Esophagus squamous epithelium (tissue), 5 donors: ENCODE measurements at regions not wholly inside any gene's neighbourhood (a gene's known extent, or its start where the extent isn't known, plus 50 kb on each side); places are given as distances from the start of the nearest gene placed in this dataset.

Experiments used
- DNase-seq: peaks from one replicate; lab custom pipeline; 2025; lab: John Stamatoyannopoulos, UW
- H3K27ac ChIP-seq, 4 donors: fragments of 200-600 bp; sonication (generic); one replicate each; pipeline ENCODE4 v1.5.1; 2016 to 2019; ENCODE audit warnings: mild to moderate bottlenecking in 1 of 4
- H3K27me3 ChIP-seq, 4 donors: fragments of 200-600 bp; sonication (generic); 1 replicate in 3 of 4; 2 replicates in 1 of 4; pipeline versions ENCODE4 v1.5.1 to v1.6.0; 2017 to 2021; ENCODE audit warnings: antibody characterized with exemption in 1 of 4
- H3K36me3 ChIP-seq, 3 donors: fragments of 200-600 bp; sonication (generic); one replicate each; pipeline ENCODE4 v1.5.1; 2016 to 2019
- H3K4me1 ChIP-seq, 3 donors: fragments of 200-600 bp; sonication (generic); one replicate each; pipeline ENCODE4 v1.5.1; 2017 to 2019
- H3K4me3 ChIP-seq, 4 donors: fragments of 200-600 bp; sonication (generic); 1 replicate in 3 of 4; 2 replicates in 1 of 4; pipeline ENCODE4 v1.5.1; 2016 to 2019; ENCODE audit warnings: mild to moderate bottlenecking in 2 of 4, moderate library complexity in 1 of 4
- H3K9me3 ChIP-seq, 3 donors: fragments of 200-600 bp; sonication (generic); one replicate each; pipeline ENCODE4 v1.5.1; 2016 to 2019
- POLR2A ChIP-seq, 4 donors: fragments of 450-650 bp; IDR thresholded peaks; one replicate each; pipeline ENCODE4 v1.6.1; 2017; ENCODE audit warnings: antibody characterized with exemption in 4 of 4, mild to moderate bottlenecking in 4 of 4, moderate library complexity in 3 of 4
- WGBS, 2 donors: methylation state at CpG; one replicate each; pipeline ENCODE4 v1.1.5; 2018; 5-methylcytosine and 5-hydroxymethylcytosine counted together
- intact Hi-C: fragments of 100-400 bp; cut with DNase I; formaldehyde crosslinking; loops from one replicate; pipeline ENCODE4 v1.15.0; 2022
- TF ChIP-seq, protein P1 (sequence below), 6 experiments: fragments of 450-650 bp in 4 of 6; fragments of 200-600 bp in 2 of 6; sonication (generic) in 2 of 6; IDR thresholded peaks; one replicate each; pipeline ENCODE4 v1.5.1; 2016 to 2019; ENCODE audit warnings: antibody characterized with exemption in 6 of 6, mild to moderate bottlenecking in 4 of 6, moderate library complexity in 4 of 6
- donor health status: DM: yes; HTN: yes; CAD: no.

DNA sequence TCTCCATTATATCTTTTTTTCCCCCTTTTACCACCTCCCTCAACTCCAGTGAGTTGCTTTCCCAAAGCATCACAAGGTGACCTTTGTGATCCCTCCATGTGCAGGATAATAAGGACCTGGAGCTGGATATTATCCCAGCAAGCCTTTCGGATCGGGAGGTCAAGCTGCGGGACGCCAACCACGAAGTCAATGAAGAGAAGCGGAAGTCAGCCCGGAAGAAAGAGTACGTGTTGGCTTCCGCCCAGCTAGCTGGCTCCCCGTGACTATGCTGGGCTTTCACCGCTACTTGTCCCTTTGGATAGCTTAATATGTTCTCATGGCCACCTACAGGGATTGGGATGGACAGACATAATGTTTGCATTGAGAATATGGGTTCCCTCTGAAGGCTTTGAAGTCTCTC is 273.7 kb upstream of the UMPS start:
- Histone ChIP-seq H3K36me3 (no peaks in the 10 kb centered on the region), H3K27ac (no peak overlapping the region), H3K4me3 (no peak overlapping the region), H3K4me1 (no peaks in the 10 kb centered on the region), H3K9me3 (no peaks in the 10 kb centered on the region), H3K27me3 (no peaks in the 10 kb centered on the region)
- TF ChIP-seq, protein P1, sequence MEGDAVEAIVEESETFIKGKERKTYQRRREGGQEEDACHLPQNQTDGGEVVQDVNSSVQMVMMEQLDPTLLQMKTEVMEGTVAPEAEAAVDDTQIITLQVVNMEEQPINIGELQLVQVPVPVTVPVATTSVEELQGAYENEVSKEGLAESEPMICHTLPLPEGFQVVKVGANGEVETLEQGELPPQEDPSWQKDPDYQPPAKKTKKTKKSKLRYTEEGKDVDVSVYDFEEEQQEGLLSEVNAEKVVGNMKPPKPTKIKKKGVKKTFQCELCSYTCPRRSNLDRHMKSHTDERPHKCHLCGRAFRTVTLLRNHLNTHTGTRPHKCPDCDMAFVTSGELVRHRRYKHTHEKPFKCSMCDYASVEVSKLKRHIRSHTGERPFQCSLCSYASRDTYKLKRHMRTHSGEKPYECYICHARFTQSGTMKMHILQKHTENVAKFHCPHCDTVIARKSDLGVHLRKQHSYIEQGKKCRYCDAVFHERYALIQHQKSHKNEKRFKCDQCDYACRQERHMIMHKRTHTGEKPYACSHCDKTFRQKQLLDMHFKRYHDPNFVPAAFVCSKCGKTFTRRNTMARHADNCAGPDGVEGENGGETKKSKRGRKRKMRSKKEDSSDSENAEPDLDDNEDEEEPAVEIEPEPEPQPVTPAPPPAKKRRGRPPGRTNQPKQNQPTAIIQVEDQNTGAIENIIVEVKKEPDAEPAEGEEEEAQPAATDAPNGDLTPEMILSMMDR (IDR thresholded peaks at IDR 0.05) = no peak
- no peak for TF ChIP-seq POLR2A (IDR thresholded peaks at IDR 0.05)
- intact Hi-C loops = no loop called here
- WGBS, 2 donors = 76 to 87% methylated on average over 7 to 11 of the region's 11 CpGs
- DNase-seq = no peak

DNA sequence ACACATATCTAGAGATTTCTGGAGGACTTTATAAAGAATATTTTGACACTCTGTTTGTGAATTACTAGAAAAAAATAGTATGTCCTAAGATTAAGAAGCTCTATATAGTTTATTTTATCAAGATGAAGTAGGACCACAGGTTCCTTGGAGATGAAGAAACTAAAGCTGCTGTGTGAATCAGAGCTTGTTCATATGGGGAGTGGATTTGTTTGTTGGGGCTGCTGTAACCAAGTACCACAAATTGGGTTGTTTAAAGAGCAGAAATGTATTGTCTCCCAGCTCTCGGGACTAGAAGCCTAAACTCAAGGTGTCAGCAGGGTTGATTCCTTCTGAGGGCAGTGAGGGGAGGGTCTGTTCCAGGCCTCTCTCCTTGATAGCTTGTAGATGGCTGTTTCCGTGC is 270.6 kb upstream of the UMPS start:
- Histone ChIP-seq H3K9me3 (no peaks in the 10 kb centered on the region), H3K4me1 (no peaks in the 10 kb centered on the region), H3K4me3 (no peak overlapping the region), H3K27me3 (no peaks in the 10 kb centered on the region), H3K27ac (no peak overlapping the region), H3K36me3 (no peaks in the 10 kb centered on the region)
- TF ChIP-seq, protein P1 (IDR thresholded peaks at IDR 0.05) = no peak
- TF ChIP-seq POLR2A (IDR thresholded peaks at IDR 0.05) = no peak
- DNase-seq = no peak
- 61 to 66% methylated on average over 2 of the region's 2 CpGs for WGBS, 2 donors
- intact Hi-C loops = no loop called here

DNA sequence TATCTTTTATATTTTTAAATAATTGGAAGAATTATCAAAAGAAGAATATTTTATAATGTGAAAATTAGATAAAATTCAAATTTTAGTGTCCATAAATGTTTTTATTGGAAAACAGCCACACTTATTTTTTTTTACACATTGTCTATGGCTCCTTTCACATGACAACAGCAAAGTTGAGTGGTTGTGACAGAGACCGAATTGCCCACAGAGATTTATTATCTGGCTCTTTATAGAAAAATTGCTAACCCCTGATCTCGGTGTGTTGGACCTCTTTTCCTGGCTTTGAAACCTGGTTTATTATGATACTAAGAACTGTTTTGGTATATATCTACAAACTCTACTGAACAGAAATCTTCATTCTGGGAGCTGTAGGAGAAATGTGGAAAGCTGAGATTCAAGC is 269.1 kb upstream of the UMPS start:
- TF ChIP-seq, protein P1 (IDR thresholded peaks at IDR 0.05) = no peak
- no peak for TF ChIP-seq POLR2A (IDR thresholded peaks at IDR 0.05)
- Histone ChIP-seq H3K36me3 (no peaks in the 10 kb centered on the region), H3K4me3 (no peak overlapping the region), H3K27ac (no peak overlapping the region), H3K9me3 (no peaks in the 10 kb centered on the region), H3K4me1 (no peaks in the 10 kb centered on the region), H3K27me3 (no peaks in the 10 kb centered on the region)
- DNase-seq = no peak
- WGBS, 2 donors = 84 to 86% methylated on average over 2 of the region's 2 CpGs
- intact Hi-C loops = no loop called here

DNA sequence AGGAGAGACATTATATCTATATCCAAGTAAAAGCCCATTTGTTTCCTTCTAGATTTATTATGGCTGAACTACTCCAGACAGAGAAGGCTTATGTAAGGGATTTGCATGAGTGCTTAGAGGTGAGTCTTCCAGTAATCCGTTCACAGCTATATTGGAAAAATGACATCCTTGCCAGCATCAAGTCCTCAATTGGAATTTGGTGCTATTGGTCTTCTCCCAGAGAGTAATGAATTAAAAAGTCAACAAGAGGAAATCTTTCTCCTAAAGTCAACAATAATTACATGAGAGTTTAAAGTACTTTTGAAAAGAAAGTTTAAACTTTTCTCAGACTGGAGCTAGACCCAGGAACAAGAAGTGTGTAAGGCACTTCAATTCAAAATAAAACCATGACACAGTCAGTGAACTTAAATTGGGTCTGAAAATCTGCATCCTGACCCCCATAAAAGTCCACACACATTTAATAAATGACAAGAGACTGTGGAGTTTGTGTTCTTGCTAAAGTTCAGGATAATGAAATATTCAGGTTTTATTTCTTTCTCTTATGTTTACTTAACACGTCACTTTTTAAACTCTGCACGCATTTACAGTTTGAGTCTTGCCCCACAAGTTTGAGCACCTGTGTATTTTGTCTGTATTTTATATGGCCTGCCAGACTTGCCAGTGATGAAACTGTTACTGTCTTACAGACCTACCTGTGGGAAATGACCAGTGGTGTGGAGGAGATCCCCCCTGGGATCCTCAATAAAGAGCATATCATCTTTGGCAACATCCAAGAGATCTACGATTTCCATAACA is 268.2 kb upstream of the UMPS start:
- Histone ChIP-seq H3K27me3 (peaks cover 0 to 2% (median 0%) of the 10 kb centered on the region in 4 donors), H3K9me3 (no peaks in the 10 kb centered on the region), H3K4me1 (no peaks in the 10 kb centered on the region), H3K36me3 (no peaks in the 10 kb centered on the region), H3K27ac (no peak overlapping the region), H3K4me3 (no peak overlapping the region)
- intact Hi-C loops = no loop called here
- DNase-seq = no peak
- WGBS, 2 donors = 54 to 58% methylated on average over 4 of the region's 4 CpGs
- TF ChIP-seq, protein P1 (IDR thresholded peaks at IDR 0.05) = no peak
- no peak for TF ChIP-seq POLR2A (IDR thresholded peaks at IDR 0.05)

DNA sequence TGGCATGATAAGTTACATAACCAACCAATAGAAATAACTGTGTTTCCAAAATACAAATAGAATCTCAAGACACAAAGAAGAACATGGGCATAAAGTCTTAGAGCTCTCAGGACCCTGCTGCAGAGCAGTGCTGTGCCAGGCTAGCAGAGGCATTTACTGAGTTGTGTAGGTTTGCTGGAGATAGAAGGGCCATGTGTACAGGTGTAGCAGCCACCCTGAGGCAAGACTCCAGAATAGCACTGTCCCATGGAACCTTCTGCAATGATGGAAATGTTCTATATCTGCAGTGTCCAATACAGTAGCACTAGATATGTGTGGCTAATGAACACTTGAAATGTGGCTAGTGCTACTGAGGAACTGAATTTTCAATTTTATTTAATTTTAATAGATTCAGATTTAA is 267.0 kb upstream of the UMPS start:
- no peaks in the 10 kb centered on the region for H3K9me3 ChIP-seq
- TF ChIP-seq POLR2A (IDR thresholded peaks at IDR 0.05) = no peak
- TF ChIP-seq, protein P1 (IDR thresholded peaks at IDR 0.05) = no peak
- DNase-seq = no peak
- no peaks in the 10 kb centered on the region for H3K36me3 ChIP-seq
- no peaks in the 10 kb centered on the region for H3K4me1 ChIP-seq
- no peak overlapping the region for H3K27ac ChIP-seq
- intact Hi-C loops = no loop called here
- H3K4me3 ChIP-seq = no peak overlapping the region
- H3K27me3 ChIP-seq = peaks cover 0 to 4% (median 0%) of the 10 kb centered on the region in 4 donors
